NCI-H1092 (cell line): ENCODE measurements at regions not wholly inside any gene's neighbourhood (a gene's known extent, or its start where the extent isn't known, plus 50 kb on each side); places are given as distances from the start of the nearest gene placed in this dataset.

Source experiments
- DNase-seq: peaks from one replicate; lab custom pipeline; 2025; lab: John Stamatoyannopoulos, UW

DNA sequence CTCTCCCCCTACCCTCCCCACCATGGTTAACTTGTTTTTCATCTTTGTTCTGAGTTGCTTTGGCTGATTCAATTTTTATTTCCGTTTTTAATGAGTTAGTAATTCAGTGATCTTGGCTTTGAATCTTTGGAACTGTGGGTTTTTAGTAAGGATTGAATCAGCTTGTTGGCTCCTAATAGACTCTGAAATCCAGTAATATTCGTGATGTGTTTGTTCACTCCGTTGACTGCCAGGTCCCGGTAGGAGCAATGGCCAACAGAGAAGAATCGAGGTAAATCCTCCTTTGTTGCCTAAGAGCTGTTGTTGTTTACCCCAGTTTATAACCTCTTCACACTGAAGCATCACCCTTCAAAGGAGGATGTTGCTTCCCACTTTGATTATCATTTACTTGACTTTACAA is 92.7 kb downstream of the PCSK1 start:
- no peak for DNase-seq

DNA sequence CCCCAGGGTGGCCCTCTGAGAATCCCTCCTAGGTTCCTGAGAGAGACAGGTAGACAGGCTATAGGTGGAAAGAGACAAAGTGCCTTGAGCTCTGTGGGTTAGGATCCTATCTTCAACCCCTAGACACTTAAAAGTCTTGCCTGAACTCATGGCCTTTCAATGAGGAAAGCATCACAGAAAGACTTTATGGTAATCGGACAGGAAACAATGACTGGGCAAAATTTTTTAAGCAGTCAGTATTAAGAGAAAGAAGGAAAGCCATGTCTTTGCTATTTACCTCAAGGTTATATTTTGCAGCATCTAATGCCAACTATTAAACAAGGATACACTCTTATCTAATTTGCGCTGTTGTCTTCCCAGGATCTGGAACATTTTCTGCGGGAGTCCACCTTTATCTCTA is 93.2 kb downstream of the PCSK1 start:
- DNase-seq: no peak

DNA sequence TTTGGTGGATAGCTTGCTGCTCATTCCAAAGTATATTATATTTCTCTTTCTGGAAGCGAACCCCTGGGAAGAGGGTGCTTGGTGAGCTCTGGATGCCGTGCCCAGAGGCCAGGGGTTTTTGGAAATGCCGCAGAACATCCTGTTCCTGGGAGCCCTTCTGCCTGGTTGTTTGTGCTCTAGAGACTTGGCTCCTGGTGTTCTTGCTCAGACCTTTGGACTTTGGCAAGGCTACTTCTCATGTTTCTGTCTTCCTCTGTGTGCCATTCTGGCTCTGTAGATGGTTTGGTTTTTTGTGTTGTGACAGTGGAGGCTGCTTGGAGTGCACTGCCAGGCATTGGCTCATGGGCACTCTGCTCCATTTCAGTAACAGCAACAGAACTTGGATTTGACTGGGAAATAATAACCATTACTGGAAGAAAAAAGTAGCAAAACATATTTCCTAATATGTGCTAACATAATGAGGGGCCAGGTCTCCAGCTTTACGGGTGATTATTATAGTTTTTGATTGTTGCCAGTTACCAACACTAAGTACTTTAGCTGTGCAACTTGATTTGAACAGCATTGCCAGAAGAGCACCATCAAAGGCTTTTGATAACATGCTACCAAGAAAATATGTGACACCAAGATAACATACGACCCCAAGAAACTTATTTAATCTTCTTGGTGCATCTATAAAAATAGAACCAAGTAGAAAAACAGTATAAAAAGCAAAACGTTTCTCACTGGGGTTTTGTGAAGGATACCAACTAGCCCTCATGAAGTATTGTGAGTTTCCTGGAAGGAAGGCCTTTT is 94.2 kb downstream of the PCSK1 start:
- no peak for DNase-seq

DNA sequence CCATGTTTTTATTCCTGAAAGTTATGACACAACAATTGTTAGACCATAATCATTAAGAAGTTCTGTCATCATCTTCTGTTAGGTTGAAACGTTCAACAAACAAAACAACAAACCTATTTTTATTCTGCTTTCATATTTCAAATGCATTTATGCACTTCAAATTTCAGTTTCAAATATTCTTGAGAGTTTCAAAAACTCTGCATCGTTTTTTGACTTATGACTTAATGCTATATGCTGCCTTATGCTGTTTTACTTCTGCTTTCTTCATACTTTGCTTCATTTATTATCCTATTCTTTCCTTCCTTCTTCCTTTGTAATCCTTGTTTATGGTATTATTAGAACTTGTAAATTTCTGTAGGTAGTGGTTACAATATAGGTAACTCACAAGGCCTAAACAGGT is 95.0 kb downstream of the PCSK1 start:
- DNase-seq: no peak

DNA sequence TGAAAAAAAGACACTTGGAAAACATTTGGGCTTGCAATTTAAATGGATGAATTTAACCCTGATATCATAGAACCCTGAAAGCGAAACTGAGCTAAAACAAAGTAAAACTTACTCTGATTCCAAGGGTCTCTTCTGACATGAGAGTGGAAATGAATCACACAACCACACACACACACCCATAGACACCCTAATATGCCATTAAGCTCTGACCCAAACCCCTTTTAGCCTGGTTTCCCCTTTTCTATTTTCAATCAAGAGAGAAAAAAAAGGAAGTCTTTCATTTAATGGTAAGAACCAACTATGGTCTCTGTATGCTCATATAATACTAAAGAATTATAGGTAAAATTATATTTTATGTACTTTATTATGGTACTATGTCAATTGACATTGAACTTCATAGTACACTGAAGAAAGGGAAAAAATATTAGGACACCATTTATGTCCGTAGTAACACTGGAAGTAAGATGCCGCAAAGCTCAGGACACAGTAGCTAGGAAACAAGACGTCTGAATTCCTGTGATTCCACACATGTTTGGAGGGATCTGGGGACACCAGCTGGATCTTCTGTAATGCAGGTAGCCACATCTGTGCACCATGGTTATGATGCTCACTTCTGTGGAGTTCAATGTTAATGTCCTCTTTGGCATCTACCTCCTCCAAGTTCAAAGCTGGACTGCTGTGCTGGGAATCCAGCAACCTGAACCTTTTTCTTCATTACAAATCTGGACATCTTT is 95.8 kb downstream of the PCSK1 start:
- no peak for DNase-seq

DNA sequence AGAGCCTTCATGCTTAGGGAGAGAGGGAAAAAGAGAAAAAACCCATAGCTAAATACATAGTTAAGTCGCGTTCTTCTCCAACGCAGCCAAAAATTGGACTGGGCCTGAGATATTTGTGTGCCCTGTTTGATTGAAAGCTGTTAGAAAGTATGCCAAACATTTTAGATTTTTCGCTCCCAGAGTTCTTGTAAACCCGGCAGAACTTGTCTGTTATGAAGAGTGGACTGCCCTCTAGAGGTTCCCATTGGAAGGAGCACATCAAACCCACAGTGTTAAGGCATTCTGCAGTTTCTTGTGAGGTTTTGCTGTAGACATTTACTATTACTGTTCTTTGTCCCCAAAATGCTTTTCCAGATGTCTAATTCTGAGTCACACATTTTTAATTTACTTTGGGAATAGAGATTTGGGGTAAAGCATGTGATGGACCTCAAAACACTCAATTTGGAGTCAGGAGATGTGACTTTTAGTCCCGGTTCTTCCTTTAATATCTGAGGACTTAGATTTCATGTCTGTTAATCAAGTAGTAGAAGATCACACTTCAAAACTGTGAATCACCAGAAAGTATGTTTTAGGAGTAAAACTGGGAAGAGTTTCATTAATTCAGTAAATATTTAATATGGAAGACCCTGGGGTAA is 96.6 kb downstream of the PCSK1 start:
- DNase-seq: peak; percentile 50

DNA sequence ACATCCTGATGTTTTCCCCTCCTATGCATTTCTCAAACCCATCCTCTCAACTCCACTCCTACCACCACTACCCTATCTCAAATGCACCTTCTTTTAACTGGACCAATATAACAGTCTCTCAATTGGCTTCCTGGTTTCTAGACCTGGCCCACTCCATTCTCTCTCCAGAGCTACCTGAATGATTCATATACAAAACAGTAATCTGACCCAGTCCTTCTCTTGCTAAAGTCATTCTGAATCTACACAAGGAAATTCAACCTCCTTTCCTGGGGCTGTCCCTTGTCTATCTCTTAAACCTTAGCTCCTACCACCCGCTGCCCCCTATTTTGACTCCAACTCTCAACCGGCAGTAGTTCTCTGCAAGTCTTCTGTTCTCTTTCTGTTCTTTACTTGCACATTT is 97.2 kb downstream of the PCSK1 start:
- DNase-seq: no peak

DNA sequence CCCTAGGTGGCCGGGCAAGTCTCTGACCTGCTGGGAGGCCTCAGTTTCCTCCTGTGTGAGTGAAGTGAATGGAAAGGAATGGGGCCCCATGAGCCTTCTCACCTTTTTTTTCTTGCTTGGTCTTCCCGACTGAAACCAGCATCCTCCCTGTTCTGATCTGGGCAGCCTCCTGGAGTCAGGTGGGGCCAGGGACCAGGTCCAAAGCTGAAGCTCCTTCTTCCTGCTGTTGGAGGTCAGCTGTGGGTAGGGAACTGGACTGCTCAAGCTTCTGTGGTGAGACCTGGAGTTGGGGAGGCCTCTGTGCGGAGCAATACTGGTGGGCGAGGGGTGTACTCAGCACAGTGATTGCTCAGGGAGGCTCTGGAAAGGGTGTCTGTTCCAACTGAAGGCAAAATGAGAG is 99.7 kb downstream of the PCSK1 start:
- no peak for DNase-seq

DNA sequence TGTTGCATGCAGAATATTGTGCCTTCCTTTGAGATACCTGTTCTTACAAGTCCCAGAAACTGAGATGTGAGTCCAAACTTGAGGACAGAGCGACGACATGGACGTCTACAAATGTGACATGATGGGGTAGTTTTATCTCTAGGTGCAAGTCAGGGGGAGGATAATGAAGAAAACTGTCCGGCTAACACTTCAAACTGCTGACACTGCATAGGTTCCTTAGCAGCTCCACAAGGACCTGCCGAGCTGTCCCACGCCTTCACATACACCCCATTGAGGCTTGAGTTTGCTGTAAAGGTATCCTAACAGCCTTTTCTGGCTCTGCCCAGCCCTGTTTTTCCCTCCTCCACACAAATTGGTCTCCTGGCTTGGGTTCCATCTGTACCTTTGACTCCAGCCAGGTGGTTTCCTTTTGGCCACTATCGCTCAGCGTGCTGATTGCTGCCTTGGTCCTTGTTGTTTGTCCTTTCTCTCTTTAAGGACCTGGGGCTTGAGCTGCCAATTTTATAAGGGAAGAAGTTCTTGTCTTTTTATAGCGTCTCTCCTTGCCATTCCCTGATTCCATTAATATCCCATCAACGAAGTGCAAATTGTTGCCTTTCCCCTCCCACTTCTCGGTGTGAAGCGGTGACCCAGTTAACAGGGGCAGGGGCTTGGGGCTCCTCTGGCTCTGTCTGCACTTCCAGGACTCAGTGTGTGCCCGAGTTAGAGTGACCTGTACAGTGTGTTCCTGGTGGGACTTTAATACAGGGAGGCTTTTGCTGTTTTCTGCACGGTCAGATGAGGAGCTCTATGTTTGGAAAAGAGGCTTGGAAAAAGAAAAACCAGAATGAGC is 100.3 kb downstream of the PCSK1 start:
- DNase-seq: no peak

DNA sequence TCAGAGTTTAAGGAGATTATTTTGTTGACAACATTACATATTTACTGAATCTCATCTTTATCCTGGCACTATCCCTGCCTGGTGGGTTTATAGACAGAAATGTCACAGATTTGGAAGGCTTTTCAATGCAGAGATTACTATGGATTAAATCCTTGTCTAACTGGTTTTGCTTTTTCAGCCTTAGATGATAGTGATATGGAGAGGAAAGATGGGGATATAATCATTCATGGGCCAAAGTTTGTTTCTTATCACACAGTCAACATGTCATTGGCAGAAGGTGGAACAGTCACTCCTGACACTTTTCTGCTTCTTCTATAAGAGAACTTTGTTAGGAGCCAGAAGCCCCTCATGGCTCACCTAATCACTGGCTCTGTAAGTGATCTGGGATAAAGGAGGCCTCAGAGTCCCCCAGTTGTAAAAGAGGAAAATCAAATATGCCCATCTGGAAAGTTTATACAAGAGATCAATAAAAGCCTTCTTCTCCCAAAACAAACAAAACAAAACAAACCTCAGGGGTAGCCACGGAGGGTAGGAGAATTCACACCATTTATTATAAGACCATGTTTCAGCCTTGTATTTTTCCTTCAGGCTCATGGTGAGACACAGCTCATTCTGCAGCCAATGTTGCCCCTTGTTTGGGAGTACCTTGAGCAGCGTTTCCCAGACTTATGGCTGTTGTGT is 101.2 kb downstream of the PCSK1 start:
- DNase-seq: no peak

DNA sequence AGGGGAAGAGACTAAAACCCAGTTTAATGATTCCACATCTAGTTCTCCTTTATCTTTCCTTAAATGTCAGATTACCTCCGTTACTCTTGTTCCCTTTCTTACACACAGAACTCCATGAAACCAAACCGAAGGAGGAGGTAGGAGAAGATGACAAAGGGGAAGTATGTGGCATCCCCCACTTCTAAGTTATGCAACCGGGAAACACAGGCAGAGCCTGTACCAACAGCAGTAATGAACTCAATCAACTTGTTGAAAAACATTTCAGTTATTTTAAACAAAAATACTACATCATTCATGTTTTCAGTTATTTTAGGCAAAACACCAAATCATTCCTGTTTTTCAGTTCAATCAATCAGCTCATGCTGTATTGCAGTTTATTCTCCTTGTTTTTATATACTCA is 101.8 kb downstream of the PCSK1 start:
- DNase-seq: no peak

DNA sequence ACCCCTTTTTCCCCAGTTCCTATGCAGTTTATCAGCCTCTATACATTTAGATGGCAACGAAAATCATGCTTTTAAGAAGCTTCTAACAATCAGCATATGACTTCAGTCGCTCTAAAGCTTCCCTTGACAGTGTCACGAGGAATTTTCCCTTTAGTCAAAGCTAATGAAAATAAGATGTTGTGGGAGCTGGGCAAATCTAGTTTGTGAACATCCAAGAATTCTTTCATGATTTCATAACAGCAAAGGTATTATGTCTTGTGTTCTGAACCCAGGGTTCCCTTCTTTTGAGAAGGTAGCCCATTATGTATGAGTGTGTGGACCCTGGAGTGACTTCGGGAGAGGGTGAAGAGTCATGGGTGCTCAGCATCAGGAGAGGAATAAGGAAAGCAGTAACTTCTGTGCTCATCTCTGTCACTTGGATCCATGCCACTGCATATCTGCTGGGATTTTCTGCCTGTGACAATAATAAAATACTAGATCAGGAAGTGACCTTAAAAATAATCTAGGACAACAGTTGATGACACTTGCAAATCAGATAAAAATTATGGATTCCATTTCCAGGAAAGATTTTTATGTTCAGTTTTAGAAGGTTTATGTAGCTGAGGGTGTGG is 102.4 kb downstream of the PCSK1 start:
- no peak for DNase-seq

DNA sequence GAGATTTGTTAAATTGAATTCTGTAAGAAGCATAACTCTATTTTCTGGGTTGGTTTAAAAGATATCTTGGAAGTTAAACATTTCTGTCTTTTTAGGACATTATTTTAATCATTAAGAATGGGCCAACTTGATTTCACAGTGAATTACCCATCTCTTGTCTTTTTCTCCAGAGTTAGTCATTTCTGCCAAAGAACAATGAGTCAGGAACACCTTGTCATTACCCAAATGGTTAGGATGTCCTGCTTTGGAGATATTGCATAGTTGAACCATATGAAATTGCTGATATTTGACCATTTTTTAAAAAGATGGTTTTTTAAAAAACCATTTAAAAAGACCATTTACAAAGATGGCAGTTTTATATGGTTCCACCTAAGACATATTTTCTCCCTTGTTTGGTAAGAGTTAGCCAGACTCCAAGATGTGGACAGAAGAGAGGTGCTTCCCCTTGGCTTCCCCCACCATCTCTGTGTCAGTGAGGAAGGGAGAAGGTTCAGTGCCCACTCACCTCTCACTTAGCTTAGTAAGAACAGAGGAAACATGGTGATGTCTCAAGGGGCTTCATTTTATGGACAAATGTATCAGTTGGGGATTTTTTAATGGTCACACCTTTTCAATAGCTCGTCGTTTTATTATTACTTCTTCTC is 103.0 kb downstream of the PCSK1 start:
- DNase-seq: no peak

DNA sequence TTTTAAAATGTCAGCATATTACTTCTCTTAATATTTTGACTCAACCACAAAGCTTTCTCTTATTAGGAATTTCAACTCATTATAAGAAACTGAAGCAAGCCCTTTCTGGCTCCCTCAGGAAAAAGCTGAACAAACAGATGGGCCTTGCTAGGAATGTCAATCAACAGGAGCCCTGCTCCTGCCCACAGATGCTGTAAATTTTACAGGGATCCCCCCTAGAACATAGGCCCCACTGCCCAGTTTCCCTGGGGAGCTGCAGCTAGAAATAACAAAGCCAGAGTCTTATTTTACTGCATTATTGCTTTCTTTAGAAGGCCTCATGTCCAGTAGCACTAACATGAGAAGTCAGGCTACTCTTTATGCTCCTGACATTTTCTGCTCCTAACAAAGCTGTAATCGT is 103.8 kb downstream of the PCSK1 start:
- DNase-seq: no peak

DNA sequence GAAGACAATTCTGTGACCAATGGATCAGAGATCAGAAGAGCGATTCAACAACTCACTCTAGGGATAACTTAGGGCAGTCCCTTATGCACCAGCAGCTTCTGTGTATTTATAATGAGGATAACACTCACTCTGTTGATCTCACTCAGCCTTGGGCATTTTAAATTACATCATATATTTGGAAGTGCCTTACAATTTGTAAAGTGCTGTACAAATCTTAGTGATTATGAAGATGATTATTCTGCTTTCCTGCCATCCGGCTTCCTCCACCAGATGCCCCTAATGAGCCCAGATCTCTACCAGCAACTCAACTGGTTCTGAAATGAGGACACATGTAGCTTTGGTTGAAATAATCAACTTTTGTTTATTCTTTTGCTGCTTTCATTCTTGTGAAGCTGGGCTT is 105.3 kb downstream of the PCSK1 start:
- DNase-seq: no peak

DNA sequence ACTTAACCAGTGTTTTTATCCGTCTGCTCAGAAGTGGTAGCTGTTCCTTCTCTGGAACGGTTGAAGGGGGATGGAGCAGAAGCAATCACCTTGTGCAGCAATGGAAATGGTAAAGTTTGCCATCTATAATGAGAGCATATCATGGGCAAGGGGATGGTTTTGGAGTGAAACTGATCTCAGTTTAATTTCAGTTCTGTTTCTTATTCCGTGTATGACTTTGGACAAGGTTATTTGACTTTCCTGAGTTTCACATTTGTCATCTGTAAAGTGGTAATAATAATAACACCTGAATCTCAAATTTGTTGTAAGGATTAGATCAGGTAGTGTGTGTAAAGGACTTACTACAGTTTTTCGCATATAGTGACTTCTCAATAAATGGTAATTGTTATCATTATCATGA is 106.1 kb downstream of the PCSK1 start:
- DNase-seq: no peak

DNA sequence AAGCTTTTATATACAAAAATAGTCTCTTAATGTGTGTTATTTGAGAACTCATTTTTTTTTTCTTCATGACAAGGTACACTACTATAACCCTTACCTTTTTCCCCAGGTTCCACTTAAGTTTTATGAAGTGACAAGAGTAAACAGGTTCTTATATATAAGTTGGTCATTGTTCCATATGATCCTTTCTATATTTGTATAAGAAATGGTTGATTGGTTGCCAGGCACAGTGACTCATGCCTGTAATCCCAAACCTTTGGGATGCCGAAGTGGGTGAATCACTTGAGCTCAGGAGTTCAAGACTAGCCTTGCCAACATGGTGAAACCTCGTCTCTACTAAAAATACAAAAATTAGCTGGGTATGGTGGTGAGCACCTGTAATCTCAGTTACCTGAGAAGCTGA is 108.3 kb downstream of the PCSK1 start:
- DNase-seq: no peak

DNA sequence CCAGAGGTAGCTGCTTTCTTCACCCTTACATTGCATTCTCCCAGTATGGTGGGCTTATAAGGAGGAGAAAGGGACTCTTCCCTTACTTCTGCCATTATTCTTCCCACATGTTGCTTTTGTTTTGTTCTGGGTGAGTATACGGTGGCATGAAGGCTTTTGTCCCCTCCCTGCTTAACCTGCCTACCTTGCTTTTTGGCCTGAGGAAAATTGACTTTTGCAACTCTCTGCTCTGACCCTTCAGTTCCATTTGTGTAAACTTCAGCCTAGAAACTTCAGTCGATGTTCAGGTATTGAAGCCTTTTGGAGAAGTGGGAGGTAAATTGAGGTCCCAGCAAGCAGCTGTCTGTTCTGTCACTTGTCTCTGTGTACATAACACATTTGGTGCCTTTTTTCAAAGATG is 110.2 kb downstream of the PCSK1 start:
- DNase-seq: no peak

DNA sequence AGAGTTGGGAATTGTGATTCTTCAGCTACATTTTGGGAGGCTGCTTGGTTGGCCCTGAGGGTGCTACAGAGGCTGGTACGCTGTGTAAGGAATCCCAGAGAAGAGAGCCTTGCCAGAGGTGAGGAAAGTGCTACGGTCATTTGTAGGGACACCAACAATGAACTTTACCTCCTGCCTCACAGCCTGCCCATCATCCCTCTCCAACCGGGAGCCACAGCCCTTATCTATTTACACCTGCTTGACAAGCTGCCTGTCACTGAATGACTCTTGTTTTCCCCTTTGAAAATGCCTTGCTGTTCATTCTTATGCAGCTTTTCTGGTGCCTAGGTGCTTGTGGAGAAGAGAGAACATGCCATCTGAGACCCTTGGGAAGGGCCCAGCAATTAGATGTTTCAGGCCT is 110.8 kb downstream of the PCSK1 start:
- no peak for DNase-seq

DNA sequence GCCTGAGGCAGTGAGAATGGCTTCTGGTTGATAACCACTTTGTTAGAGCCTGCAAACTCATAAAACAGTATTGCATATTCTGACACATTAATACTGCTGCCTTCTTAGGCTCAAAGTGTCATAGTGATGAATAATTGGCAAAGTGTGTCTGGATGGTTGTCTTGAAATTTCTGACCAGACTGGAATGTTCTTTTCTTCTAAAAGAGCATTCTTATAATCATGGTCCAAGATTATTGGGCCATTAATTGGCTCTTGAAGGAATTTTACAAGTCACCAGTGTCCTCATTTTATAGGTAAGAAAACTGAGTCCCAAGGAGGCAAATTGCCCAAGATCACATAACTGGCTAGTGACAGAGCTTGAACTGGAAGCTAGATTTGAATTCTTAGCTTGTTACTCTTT is 111.7 kb downstream of the PCSK1 start:
- no peak for DNase-seq

DNA sequence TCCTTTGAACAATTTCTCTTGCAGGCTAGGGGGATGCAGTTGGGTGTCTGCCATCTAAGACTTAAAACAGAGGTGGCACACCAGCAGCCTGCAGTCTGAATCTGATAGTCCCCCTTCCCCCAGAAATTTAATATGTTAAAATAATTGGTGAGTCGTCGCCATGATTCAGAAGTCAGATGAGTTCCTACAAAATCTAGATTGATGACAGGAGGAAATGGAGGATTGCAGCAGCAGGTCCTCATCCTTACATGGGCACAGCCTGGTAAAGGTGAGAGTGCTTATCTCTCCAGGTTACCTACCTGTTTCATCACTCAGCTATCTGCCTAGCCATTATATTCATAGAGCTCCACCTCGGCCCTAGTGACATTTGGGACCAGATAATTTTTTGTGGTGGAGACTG is 112.3 kb downstream of the PCSK1 start:
- DNase-seq: no peak
